HEK293T (cell line): ENCODE measurements at regions not wholly inside any gene's neighbourhood (a gene's known extent, or its start where the extent isn't known, plus 50 kb on each side); places are given as distances from the start of the nearest gene placed in this dataset.

Experiments used
- CTCF ChIA-PET: fragments of 350-600 bp; formaldehyde crosslinking; extraction: SDS; loops from one replicate; lab custom pipeline; 2021; ENCODE audit warnings: antibody characterized with exemption, inconsistent platforms; lab: Yijun Ruan, JAX
- POLR2A ChIA-PET: fragments of 350-600 bp; formaldehyde crosslinking; extraction: SDS; loops from one replicate; lab custom pipeline; 2020; ENCODE audit warnings: antibody characterized with exemption, inconsistent platforms; lab: Yijun Ruan, JAX
- DNase-seq: peaks from one replicate; pipeline ENCODE4 v3.0.0; 2012; ENCODE audit warnings: mixed read lengths; ENCODE audit errors: extremely low spot score
- ARNT ChIP-seq: fragments of 450-650 bp; IDR thresholded peaks from 2 replicates; pipeline ENCODE4 v1.6.1; 2017; ENCODE audit warnings: mild to moderate bottlenecking
- BHLHE40 ChIP-seq: fragments of 450-650 bp; IDR thresholded peaks from 2 replicates; pipeline ENCODE4 v1.6.1; 2016; ENCODE audit warnings: mild to moderate bottlenecking, moderate library complexity, borderline replicate concordance
- CTBP1 ChIP-seq: fragments of 450-650 bp; IDR thresholded peaks from 2 replicates; pipeline ENCODE4 v1.6.1; 2016; ENCODE audit warnings: borderline replicate concordance
- ELF4 ChIP-seq: fragments of 450-650 bp; IDR thresholded peaks from 2 replicates; pipeline ENCODE4 v1.6.1; 2017; ENCODE audit warnings: antibody characterized with exemption
- FOXA1 ChIP-seq: fragments of 450-650 bp; IDR thresholded peaks from 2 replicates; pipeline ENCODE4 v1.6.1; 2016; ENCODE audit warnings: mild to moderate bottlenecking
- FOXK2 ChIP-seq: fragments of 450-650 bp; IDR thresholded peaks from 2 replicates; pipeline ENCODE4 v1.6.1; 2016; ENCODE audit warnings: mild to moderate bottlenecking
- FOXM1 ChIP-seq: fragments of 450-650 bp; IDR thresholded peaks from 2 replicates; pipeline ENCODE4 v1.6.1; 2017; ENCODE audit warnings: mild to moderate bottlenecking, borderline replicate concordance
- HDGF ChIP-seq: fragments of 450-650 bp; IDR thresholded peaks from 2 replicates; pipeline ENCODE4 v1.6.1; 2017; ENCODE audit warnings: antibody characterized with exemption, borderline replicate concordance
- L3MBTL2 ChIP-seq: fragments of 450-650 bp; conservative IDR thresholded peaks from 2 replicates; pipeline ENCODE4 v1.6.1; 2016; ENCODE audit warnings: mild to moderate bottlenecking
- LEF1 ChIP-seq: fragments of 450-650 bp; IDR thresholded peaks from 2 replicates; pipeline ENCODE4 v1.6.1; 2017; ENCODE audit warnings: mild to moderate bottlenecking, borderline replicate concordance
- NFRKB ChIP-seq: fragments of 450-650 bp; IDR thresholded peaks from 2 replicates; pipeline ENCODE4 v1.6.1; 2016; ENCODE audit warnings: mild to moderate bottlenecking, moderate library complexity
- SP1 ChIP-seq: fragments of 450-650 bp; IDR thresholded peaks from 2 replicates; pipeline ENCODE4 v1.6.1; 2017
- SUZ12 ChIP-seq: fragments of 450-650 bp; IDR thresholded peaks from 2 replicates; pipeline ENCODE4 v1.6.1; 2016; ENCODE audit warnings: mild to moderate bottlenecking
- TARDBP ChIP-seq: fragments of 450-650 bp; IDR thresholded peaks from 2 replicates; pipeline ENCODE4 v1.6.1; 2016
- ZNF384 ChIP-seq: fragments of 450-650 bp; IDR thresholded peaks from 2 replicates; pipeline ENCODE4 v1.6.1; 2016
- TF ChIP-seq, protein P1 (sequence below): fragments of 450-650 bp; IDR thresholded peaks from 2 replicates; pipeline ENCODE4 v1.6.1; 2016

DNA sequence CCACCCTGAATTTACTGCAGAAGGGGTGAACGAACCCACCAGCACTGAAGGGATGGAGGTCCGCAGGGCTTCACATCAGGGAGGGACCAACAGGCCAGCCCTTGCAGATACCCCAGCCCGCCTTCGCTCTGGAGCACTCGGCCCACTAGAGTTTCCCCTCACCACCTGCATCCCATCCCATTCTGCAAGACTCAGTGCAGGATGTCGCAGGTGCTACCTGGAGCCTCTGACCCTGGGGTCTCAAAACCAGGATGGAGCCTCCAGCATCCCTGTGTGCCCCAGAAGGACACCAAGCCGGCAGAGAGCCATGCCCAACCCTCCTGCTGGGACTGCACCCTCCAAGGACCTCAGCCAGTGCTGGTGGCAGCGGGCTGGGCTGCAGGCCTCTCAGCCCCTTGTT, 57.6 kb upstream of the ADRA2C start:
- CTCF ChIA-PET: no interaction called here
- POLR2A ChIA-PET: no interaction called here
- no peak for DNase-seq
- TF ChIP-seq ELF4 (no peak), HDGF (no peak), FOXM1 (no peak), ZNF384 (no peak), FOXK2 (no peak), NFRKB (no peak), SUZ12 (no peak), ARNT (no peak), TARDBP (no peak), FOXA1 (no peak), CTBP1 (no peak), BHLHE40 (no peak)
- TF ChIP-seq, protein P1, sequence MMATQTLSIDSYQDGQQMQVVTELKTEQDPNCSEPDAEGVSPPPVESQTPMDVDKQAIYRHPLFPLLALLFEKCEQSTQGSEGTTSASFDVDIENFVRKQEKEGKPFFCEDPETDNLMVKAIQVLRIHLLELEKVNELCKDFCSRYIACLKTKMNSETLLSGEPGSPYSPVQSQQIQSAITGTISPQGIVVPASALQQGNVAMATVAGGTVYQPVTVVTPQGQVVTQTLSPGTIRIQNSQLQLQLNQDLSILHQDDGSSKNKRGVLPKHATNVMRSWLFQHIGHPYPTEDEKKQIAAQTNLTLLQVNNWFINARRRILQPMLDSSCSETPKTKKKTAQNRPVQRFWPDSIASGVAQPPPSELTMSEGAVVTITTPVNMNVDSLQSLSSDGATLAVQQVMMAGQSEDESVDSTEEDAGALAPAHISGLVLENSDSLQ: no peak

DNA sequence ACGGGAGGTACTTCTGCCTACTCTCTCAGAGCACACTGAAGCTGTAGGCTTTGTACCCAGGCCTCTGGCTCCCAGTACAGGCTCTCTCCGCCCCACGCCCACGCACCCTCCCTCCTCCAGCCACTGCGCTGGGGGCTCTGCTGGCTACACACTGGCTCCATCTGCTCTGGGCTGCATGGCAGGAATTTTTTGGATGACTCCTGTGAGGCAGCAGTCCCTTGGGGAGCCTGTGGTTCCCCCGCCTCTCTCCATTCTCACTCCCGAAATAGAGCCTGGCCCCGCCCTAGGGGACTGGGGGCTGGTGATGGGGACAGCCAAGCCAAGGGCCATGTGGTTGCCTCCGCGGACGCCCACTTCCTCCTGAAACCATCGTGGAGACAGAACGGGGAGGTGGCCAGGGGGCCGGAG, 58.1 kb upstream of the ADRA2C start:
- DNase-seq: no peak
- ChIA-PET POLR2A (no interaction called here), CTCF (interaction anchor here (0.6 kb wide), 1 partner anchor 172 kb away, joined by 3 read pairs; no protein-coding TSS in a partner anchor)
- no peak for TF ChIP-seq TARDBP
- TF ChIP-seq FOXK2: no peak
- TF ChIP-seq NFRKB: no peak
- TF ChIP-seq LEF1: no peak
- TF ChIP-seq SUZ12: no peak
- no peak for TF ChIP-seq L3MBTL2
- no peak for TF ChIP-seq FOXA1

DNA sequence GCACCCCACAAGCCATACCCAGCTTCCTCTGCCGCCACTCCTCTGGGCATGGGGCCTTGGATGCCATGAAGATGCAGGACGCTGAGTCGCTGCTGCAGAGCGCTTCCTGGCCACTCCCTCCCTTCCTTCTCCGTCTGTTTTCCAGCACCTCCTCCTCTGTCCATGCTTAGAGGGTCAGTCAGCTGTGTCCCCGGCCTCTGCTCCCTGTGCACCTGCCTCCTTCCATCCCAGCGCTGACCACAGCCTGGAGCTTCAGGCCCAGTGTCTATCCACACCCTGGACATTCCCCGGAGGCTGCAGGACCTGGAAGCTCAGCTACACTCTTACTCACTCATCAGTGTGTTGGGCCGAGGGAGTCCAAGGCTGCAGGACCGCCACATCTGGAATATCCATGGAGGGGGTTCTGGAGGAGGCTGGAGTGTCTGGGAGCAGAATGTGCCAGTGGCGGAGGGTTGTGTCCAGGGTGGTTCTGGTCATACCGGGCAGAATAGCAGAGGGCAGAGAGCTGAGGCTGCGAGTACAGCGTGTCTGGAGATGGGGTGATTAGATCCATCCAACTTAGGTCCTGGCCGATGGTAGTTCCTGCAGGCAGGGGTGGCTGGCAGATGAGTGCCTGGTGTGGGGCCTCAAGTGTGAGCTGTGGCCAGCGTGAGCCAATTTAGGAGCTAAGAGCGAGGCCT, 58.6 kb upstream of the ADRA2C start:
- ChIA-PET POLR2A (no interaction called here), CTCF (interaction anchor here (0.6 kb wide), 1 partner anchor 173 kb away, joined by 3 read pairs; no protein-coding TSS in a partner anchor)
- TF ChIP-seq ARNT: no peak
- no peak for TF ChIP-seq LEF1
- TF ChIP-seq NFRKB: no peak
- no peak for TF ChIP-seq HDGF
- no peak for TF ChIP-seq FOXA1
- TF ChIP-seq ELF4: no peak
- TF ChIP-seq BHLHE40: no peak
- TF ChIP-seq CTBP1: no peak
- TF ChIP-seq FOXK2: no peak
- no peak for TF ChIP-seq FOXM1
- no peak for TF ChIP-seq ZNF384
- no peak for TF ChIP-seq SUZ12
- TF ChIP-seq TARDBP: no peak
- TF ChIP-seq, protein P1: no peak
- no peak for TF ChIP-seq L3MBTL2
- no peak for DNase-seq

DNA sequence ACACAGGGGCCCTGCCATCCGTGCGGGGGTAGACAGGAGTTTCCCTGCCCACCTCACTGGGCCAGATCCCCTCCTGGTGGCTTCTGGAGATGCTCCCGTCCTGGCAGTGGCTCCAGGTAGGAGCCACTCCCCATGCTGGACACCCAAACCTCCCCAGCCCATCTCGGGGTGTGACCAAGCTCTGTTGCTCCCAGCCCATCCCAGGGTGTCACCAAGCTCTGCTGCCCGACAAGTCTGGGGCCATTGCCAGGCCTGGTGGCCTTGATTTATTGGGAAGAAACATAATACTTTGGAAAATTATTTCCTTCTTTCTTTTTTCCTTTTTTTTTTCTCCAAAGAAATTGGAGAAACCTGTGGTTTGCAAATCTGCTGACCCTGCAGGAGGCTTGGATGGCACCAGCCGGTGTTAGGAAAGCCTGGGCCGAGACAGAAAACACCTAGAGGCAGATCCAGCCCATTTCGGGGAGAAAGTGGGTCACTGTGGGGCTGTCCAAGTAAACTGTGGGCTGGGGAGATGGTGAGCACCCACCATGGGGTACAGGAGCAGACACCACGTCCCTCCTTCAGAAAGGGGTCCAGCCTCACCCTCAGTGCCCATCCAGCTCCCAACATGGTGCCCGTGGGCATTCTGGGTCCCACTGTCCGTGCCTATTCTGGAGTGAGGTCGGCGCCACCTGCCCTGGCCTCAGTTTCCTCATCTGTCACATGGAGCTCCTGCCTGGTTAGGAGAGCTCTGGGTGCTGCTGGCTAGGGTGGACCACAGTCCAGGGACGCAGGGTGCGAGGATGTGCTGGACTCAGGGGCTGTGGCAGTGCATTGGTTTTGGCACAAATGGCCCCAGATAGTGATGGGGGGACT, 59.4 kb upstream of the ADRA2C start:
- CTCF ChIA-PET: no interaction called here
- POLR2A ChIA-PET: no interaction called here
- DNase-seq: no peak
- no peak for TF ChIP-seq ARNT
- TF ChIP-seq ZNF384: no peak
- no peak for TF ChIP-seq CTBP1
- no peak for TF ChIP-seq FOXA1
- no peak for TF ChIP-seq BHLHE40
- TF ChIP-seq SUZ12: no peak

DNA sequence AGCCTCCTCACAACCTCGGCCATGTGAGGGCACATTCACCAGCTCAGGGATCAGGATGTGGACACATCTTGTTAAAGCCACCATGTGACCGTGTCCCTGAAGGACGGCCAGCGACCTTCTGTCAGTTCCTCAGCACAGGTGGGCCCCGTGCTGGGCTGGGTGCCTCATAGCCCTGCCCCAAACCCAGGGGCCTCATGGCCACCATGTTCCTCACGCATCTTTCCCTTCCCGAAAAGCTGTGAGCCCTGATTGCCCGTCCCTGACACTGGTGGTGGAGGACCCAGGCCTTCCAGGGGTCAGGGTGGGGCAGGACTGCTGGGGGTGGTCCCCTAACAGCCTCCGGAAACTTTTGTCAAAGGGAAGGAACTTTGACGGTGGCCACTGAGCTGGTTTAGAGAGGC, 60.1 kb upstream of the ADRA2C start:
- TF ChIP-seq LEF1 (no peak), L3MBTL2 (no peak), SP1 (no peak), SUZ12 (no peak)
- ChIA-PET CTCF (no interaction called here), POLR2A (no interaction called here)
- no peak for DNase-seq

DNA sequence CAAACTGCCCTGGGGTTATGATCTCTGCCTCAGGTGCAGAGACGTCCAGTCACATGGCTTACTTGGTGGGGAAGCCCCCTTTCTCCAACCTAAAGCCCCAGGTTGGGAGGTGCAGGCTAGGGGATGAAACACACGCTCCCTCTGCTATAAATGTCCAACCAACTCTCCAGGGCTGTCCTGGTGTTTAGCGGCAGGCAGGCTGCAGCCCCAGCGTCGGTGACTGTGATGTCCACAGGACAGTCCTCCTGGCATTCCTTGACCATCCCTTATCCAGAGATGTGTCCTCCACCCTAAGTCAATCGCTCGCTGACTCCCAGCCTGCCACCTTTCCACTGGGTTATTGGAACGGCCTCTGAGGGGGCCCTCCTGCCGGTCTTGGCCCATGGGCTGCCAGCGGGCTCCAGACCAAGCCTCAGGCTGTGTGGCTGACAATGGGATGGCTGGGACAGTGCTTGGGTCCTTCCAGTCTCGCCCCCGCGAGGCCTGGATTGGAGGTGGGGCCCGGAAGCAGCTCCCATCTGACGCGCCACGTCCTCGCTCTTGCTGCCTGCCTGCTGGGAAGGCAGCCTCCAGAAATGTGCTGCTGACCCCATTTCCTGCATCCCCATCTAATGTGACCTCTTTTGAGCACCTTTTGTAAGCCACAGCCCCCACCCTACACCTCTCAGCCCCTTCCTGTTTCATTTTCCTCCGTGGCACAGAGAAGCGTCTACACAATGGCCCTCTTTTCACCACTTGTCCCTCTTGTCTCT, 60.8 kb upstream of the ADRA2C start:
- POLR2A ChIA-PET: no interaction called here
- TF ChIP-seq HDGF (no peak), LEF1 (no peak), ZNF384 (no peak), SP1 (no peak), CTBP1 (no peak), L3MBTL2 (no peak), FOXK2 (no peak)
- CTCF ChIA-PET: no interaction called here
- DNase-seq: no peak
